ENCODE measurements at regions not wholly inside any gene's neighbourhood (a gene's known extent, or its start where the extent isn't known, plus 50 kb on each side); places are given as distances from the start of the nearest gene placed in this dataset.

- DNase-seq: no peak
Measured at GRCh38 chr14:101123618-101124510, 220.3 kb upstream of the RTL1 start.

- no peak for DNase-seq
Measured at GRCh38 chr14:101124815-101125214, 221.3 kb upstream of the RTL1 start.

- DNase-seq: no peak
Measured at GRCh38 chr14:101125313-101125712, 221.8 kb upstream of the RTL1 start.

GRCh38 chr14:101125719-101126651 is 222.5 kb upstream of the RTL1 start:
- no peak for DNase-seq

- no peak for DNase-seq
Measured at GRCh38 chr14:101126731-101127130, 223.2 kb upstream of the RTL1 start.

GRCh38 chr14:101127224-101127623 is 223.7 kb upstream of the RTL1 start:
- no peak for DNase-seq

GRCh38 chr14:101128478-101129321 is 225.2 kb upstream of the RTL1 start:
- DNase-seq: no peak

GRCh38 chr14:101129521-101130167 is 226.1 kb upstream of the RTL1 start:
- DNase-seq: no peak

GRCh38 chr14:101130861-101131260 is 227.3 kb upstream of the RTL1 start:
- no peak for DNase-seq

GRCh38 chr14:101131451-101131916 is 228.0 kb upstream of the RTL1 start:
- DNase-seq: no peak

GRCh38 chr14:101132051-101132571 is 228.6 kb upstream of the RTL1 start:
- no peak for DNase-seq

GRCh38 chr14:101132588-101132987 is 229.1 kb upstream of the RTL1 start:
- no peak for DNase-seq

GRCh38 chr14:101133068-101133467 is 229.5 kb upstream of the RTL1 start:
- no peak for DNase-seq

GRCh38 chr14:101134161-101134631 is 230.7 kb upstream of the RTL1 start:
- DNase-seq: no peak

- DNase-seq: no peak
Measured at GRCh38 chr14:101134851-101135433, 231.4 kb upstream of the RTL1 start.

GRCh38 chr14:101135796-101136742 is 232.5 kb upstream of the RTL1 start:
- no peak for DNase-seq

- no peak for DNase-seq
Measured at GRCh38 chr14:101137234-101137633, 233.7 kb upstream of the RTL1 start.

- DNase-seq: no peak
Measured at GRCh38 chr14:101147848-101148247, 244.3 kb upstream of the RTL1 start.

- DNase-seq: no peak
Measured at GRCh38 chr14:101150039-101150610, 246.6 kb upstream of the RTL1 start.

Data from activated CD4-positive, alpha-beta T cell treated with anti-CD3 and anti-CD28 coated beads, Interleukin-2, amount 50 U/mL, for 1 hour (primary cell).